BJ (cell line): ENCODE measurements at regions not wholly inside any gene's neighbourhood (a gene's known extent, or its start where the extent isn't known, plus 50 kb on each side); places are given as distances from the start of the nearest gene placed in this dataset.

Experiments used
- CTCF ChIA-PET: fragments of 350-600 bp; formaldehyde crosslinking; extraction: SDS; loops from one replicate; lab custom pipeline; 2021; ENCODE audit warnings: antibody characterized with exemption, inconsistent platforms; lab: Yijun Ruan, JAX
- POLR2A ChIA-PET: fragments of 300-600 bp; sonication (Branson Sonifier 250); formaldehyde crosslinking; extraction: SDS; loops from one replicate; lab custom pipeline; 2021; ENCODE audit warnings: antibody characterized with exemption; lab: Charles Lee
- DNase-seq: peaks from one replicate; pipeline ENCODE4 v3.0.0-alpha.2; 2011; ENCODE audit warnings: low read depth
- H3K27me3 ChIP-seq: 2 replicates; pipeline ENCODE4 v1.6.0; 2011; ENCODE audit warnings: low read length; ENCODE audit not compliant: control insufficient read depth, insufficient read depth
- H3K36me3 ChIP-seq: 2 replicates; pipeline ENCODE4 v1.5.1; 2011; ENCODE audit warnings: low read length; ENCODE audit not compliant: control insufficient read depth, insufficient read depth
- H3K4me3 ChIP-seq: 2 replicates; pipeline ENCODE4 v1.5.1; 2011; ENCODE audit warnings: low read depth, mild to moderate bottlenecking, control low read depth, low read length
- TF ChIP-seq, protein P1 (sequence below): IDR thresholded peaks from 2 replicates; pipeline ENCODE4 v1.5.1; 2011; ENCODE audit warnings: low read depth, mild to moderate bottlenecking, control low read depth, inconsistent platforms, low read length, moderate library complexity; ENCODE audit not compliant: insufficient read depth

DNA sequence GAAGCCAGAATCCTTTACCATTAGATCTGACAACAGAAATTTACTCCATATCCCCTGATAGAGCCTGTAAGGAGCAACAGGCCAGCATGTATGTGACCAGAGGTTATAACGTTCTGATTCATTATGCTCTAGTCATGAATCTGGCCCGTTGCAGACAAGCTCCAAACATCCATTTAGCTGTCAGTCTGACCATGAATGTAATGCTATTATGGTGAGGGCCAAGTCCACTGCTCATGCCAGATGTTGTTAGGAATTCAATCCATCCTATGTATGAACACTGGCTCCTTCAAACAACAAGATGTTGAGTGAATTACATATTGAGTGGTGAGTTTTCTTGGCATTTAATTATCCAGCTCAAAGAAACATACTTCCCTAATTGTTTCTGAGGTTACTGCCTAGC lies 610.1 kb upstream of the ANKRD30A start:
- TF ChIP-seq, protein P1, sequence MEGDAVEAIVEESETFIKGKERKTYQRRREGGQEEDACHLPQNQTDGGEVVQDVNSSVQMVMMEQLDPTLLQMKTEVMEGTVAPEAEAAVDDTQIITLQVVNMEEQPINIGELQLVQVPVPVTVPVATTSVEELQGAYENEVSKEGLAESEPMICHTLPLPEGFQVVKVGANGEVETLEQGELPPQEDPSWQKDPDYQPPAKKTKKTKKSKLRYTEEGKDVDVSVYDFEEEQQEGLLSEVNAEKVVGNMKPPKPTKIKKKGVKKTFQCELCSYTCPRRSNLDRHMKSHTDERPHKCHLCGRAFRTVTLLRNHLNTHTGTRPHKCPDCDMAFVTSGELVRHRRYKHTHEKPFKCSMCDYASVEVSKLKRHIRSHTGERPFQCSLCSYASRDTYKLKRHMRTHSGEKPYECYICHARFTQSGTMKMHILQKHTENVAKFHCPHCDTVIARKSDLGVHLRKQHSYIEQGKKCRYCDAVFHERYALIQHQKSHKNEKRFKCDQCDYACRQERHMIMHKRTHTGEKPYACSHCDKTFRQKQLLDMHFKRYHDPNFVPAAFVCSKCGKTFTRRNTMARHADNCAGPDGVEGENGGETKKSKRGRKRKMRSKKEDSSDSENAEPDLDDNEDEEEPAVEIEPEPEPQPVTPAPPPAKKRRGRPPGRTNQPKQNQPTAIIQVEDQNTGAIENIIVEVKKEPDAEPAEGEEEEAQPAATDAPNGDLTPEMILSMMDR, result no peak
- CTCF ChIA-PET, result interaction anchor here (0.6 kb wide), 1 partner anchor 352 kb away, joined by 3 read pairs; no protein-coding TSS in a partner anchor

DNA sequence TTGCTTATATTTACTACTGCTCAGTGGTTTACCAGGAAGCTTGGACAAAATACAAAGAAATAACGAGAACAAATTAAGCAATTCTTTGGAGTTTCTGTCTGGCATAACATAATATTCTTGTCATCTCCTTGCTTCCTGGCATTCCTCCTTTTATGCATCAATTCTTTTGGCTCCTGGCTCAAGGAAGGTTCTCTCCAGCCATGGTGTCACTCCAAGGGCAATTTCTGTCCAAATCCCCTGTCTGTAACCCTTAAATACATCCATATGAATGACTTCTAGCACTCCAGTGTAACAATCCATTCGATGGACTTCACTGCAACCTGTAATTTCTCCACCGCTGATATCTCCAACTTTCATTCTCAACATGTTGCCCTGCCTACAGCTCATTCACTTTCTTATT lies 617.7 kb upstream of the ANKRD30A start:
- CTCF ChIA-PET, result no interaction called here
- no peak overlapping the region for H3K4me3 ChIP-seq
- TF ChIP-seq, protein P1, result no peak
- POLR2A ChIA-PET, result no interaction called here
- H3K36me3 ChIP-seq, result no peaks in the 10 kb centered on the region
- no peak for DNase-seq
- no peaks in the 10 kb centered on the region for H3K27me3 ChIP-seq

More for the DNA sequence above, 610.1 kb upstream of the ANKRD30A start:
- H3K36me3 ChIP-seq, result no peaks in the 10 kb centered on the region
- POLR2A ChIA-PET, result no interaction called here
- no peak overlapping the region for H3K4me3 ChIP-seq
- no peak for DNase-seq
- no peaks in the 10 kb centered on the region for H3K27me3 ChIP-seq

DNA sequence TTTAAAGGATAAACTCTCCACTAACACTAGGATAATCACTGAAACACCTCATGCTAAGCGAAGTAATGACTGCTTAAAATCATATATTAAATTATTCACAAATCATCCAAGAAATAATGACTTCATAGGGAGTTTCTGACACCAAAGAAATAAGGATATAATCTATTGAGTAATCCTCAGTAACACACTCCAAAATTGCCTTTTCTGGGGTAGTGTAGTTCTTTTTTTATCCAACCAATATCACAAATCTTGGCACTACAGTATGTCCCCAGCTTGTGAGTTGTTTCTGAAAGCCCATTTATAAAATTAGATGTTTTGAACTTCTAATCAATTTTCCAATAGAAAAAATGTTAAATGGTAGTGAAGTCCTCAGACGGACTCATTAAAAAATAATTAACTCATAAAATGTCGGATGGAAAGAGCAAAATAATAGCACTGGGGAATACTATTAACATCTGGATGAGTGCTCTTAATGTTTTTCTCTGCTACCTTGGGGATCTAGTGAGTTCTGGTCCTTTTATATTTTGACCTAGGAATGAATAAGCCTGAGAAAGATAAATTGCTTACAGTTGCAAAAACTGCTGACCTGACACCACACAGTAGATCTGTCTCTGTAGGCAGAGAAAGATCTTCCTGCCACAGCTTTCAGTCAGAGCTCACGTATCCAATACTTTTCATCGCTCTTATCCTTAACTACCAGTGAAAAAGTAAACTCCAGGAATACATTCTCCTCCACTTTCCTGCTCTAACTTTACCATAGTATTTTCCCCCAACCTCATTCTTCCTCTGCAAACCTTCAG lies 618.5 kb upstream of the ANKRD30A start:
- H3K4me3 ChIP-seq, result no peak overlapping the region
- ChIA-PET POLR2A (no interaction called here), CTCF (no interaction called here)
- TF ChIP-seq, protein P1, result no peak
- no peak for DNase-seq
- H3K36me3 ChIP-seq, result no peaks in the 10 kb centered on the region
- H3K27me3 ChIP-seq, result no peaks in the 10 kb centered on the region

DNA sequence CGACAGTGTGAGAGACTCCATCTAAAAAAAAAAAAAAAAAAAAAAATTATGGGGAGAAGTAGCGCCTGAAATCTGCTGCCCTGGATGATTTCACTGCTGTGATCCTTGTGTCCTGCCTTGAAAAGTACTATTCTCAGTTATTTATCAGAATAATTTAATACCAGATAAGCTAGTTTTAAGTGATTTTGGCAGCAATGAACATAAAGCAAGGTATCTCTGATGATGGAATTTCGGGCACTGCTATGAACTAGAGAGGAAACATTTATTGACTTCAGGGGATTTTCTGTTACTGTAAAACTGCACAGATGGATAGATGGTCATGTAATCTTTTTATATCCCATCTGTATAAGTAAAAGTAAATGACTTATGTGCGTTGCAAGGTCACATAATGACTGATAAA lies 619.1 kb upstream of the ANKRD30A start:
- TF ChIP-seq, protein P1, result no peak
- DNase-seq, result no peak
- Histone ChIP-seq H3K36me3 (no peaks in the 10 kb centered on the region), H3K27me3 (no peaks in the 10 kb centered on the region), H3K4me3 (no peak overlapping the region)
- POLR2A ChIA-PET, result no interaction called here
- CTCF ChIA-PET, result no interaction called here

DNA sequence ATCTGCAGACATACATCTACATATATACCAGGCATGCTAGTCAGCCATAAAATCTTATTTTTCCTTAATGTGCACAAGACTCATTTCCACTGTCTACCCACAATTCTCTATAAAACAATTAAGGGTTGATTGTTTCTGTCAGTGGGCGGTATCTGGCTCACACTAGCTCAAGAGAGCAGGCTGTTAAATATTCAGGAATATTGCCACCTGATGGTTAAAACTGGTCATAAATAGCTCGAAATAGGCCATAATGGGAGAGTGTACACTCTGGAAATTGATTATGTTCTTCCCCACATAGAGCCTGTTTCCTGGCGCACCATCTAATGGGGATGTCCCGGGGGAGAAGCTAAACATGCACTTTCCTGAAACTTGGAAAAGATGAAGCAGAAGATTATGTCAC lies 620.6 kb upstream of the ANKRD30A start:
- POLR2A ChIA-PET, result no interaction called here
- no peaks in the 10 kb centered on the region for H3K27me3 ChIP-seq
- no peaks in the 10 kb centered on the region for H3K36me3 ChIP-seq
- no peak for DNase-seq
- TF ChIP-seq, protein P1, result no peak
- CTCF ChIA-PET, result no interaction called here
- no peak overlapping the region for H3K4me3 ChIP-seq
